HepG2 (cell line): ENCODE measurements at regions not wholly inside any gene's neighbourhood (a gene's known extent, or its start where the extent isn't known, plus 50 kb on each side); places are given as distances from the start of the nearest gene placed in this dataset.

Source experiments
- ATF2 ChIP-seq: sonication (generic); formaldehyde crosslinking; IDR thresholded peaks from 2 replicates; pipeline ENCODE4 v1.4.0; 2020; ENCODE audit warnings: missing genetic modification reagents
- CTCF ChIP-seq: sonication (generic); formaldehyde crosslinking; IDR thresholded peaks from 2 replicates; pipeline ENCODE4 v1.5.0; 2020; ENCODE audit warnings: mild to moderate bottlenecking, missing genetic modification reagents, moderate library complexity
- NFE2L2 ChIP-seq: fragments of 150-350 bp; IDR thresholded peaks from 2 replicates; pipeline ENCODE4 v1.6.1; 2014; ENCODE audit warnings: low read length
- PATZ1 ChIP-seq: sonication (generic); formaldehyde crosslinking; IDR thresholded peaks from 2 replicates; pipeline ENCODE4 v1.4.0; 2020; ENCODE audit warnings: missing genetic modification reagents
- PRDM15 ChIP-seq: sonication (generic); formaldehyde crosslinking; IDR thresholded peaks from 2 replicates; pipeline ENCODE4 v1.4.0; 2020; ENCODE audit warnings: missing genetic modification reagents
- TEAD3 ChIP-seq: optimal IDR thresholded peaks from 2 replicates; pipeline ENCODE3; 2016; ENCODE audit warnings: borderline replicate concordance
- ZNF260 ChIP-seq: sonication (generic); formaldehyde crosslinking; IDR thresholded peaks from 2 replicates; pipeline ENCODE4 v1.4.0; 2020; ENCODE audit warnings: missing genetic modification reagents, low read depth, mild to moderate bottlenecking, borderline replicate concordance
- ZSCAN29 ChIP-seq: sonication (generic); formaldehyde crosslinking; conservative IDR thresholded peaks from 2 replicates; pipeline ENCODE4 v1.4.0; 2020; ENCODE audit warnings: mild to moderate bottlenecking, missing genetic modification reagents

- TF ChIP-seq ZSCAN29 (CRISPR knock-in tag) (no peak), PATZ1 (no peak), ATF2 (CRISPR knock-in tag) (no peak), NFE2L2 (no peak), ZNF260 (CRISPR knock-in tag) (no peak), TEAD3 (CRISPR knock-in tag) (no peak), CTCF (no peak), PRDM15 (CRISPR knock-in tag) (no peak)
Observed at GRCh38 chr7:135822376-135822775, 73.8 kb upstream of the FAM180A start.
